Transverse colon (tissue), 4 donors: ENCODE measurements at regions not wholly inside any gene's neighbourhood (a gene's known extent, or its start where the extent isn't known, plus 50 kb on each side); places are given as distances from the start of the nearest gene placed in this dataset.

ENCODE experiments used
- DNase-seq: peaks from one replicate; pipeline ENCODE4 v3.0.0-alpha.2; 2019
- H3K27ac ChIP-seq, 4 donors: fragments of 200-600 bp; sonication (generic); 2 replicates each; pipeline ENCODE4 v1.5.1; 2016 to 2018; ENCODE audit warnings: inconsistent platforms in 4 of 4
- H3K27me3 ChIP-seq: fragments of 200-600 bp; sonication (generic); 2 replicates; pipeline ENCODE4 v1.5.1; 2017; ENCODE audit warnings: inconsistent platforms
- H3K36me3 ChIP-seq, 4 donors: fragments of 200-600 bp; sonication (generic); 2 replicates each; pipeline ENCODE4 v1.5.1; 2017 to 2019; ENCODE audit warnings: inconsistent platforms in 4 of 4
- H3K4me1 ChIP-seq, 4 donors: fragments of 200-600 bp; sonication (generic); 2 replicates each; pipeline ENCODE4 v1.5.1; 2017 to 2020; ENCODE audit warnings: inconsistent platforms in 4 of 4
- H3K4me3 ChIP-seq, 4 donors: fragments of 200-600 bp; sonication (generic); 1 replicate in 1 of 4; 2 replicates in 3 of 4; pipeline versions ENCODE4 v1.5.1 to v1.6.1; 2017 to 2019; ENCODE audit warnings: inconsistent platforms in 4 of 4
- H3K9me3 ChIP-seq, 2 donors: fragments of 200-600 bp; sonication (generic); 2 replicates each; pipeline ENCODE4 v1.5.1; 2017 to 2019; ENCODE audit warnings: inconsistent platforms in 2 of 2
- EP300 ChIP-seq: sonication (generic); formaldehyde crosslinking; IDR thresholded peaks from one replicate; pipeline ENCODE4 v1.6.1; 2017; ENCODE audit warnings: antibody characterized with exemption, low read depth
- POLR2A ChIP-seq: fragments of 450-650 bp; IDR thresholded peaks from one replicate; pipeline ENCODE4 v1.6.1; 2016; ENCODE audit warnings: antibody characterized with exemption, mild to moderate bottlenecking, moderate library complexity
- POLR2AphosphoS5 ChIP-seq, 3 donors: sonication (generic); formaldehyde crosslinking; IDR thresholded peaks; one replicate each; pipeline ENCODE4 v1.6.1; 2016; ENCODE audit warnings: antibody characterized with exemption in 3 of 3
- WGBS, 2 donors: methylation state at CpG; one replicate each; pipeline ENCODE4 v1.1.5; 2018; ENCODE audit warnings: low coverage in 1 of 2; 5-methylcytosine and 5-hydroxymethylcytosine counted together
- in situ Hi-C, 4 donors: fragments of 200-750 bp; cut with MboI; loops; one replicate each; pipeline versions ENCODE4 v1.15.0 to v1.15.1; 2017; ENCODE audit warnings: low sequenced_read_pairs in 3 of 4, low pct_ligation_motif_present in 1 of 4, low pct_unique_long_range_greater_than_20kb in 1 of 4
- intact Hi-C: fragments of 100-400 bp; cut with DNase I; formaldehyde crosslinking; loops from one replicate; pipeline ENCODE4 v1.15.1; 2023; ENCODE audit warnings: low total_unique reads
- TF ChIP-seq, protein P1 (sequence below), 5 experiments: fragments of 200-600 bp in 3 of 5; fragments of 450-650 bp in 2 of 5; sonication (generic) in 3 of 5; IDR thresholded peaks; 1 replicate in 2 of 5; 2 replicates in 3 of 5; pipeline ENCODE4 v1.5.1; 2016 to 2017; ENCODE audit warnings: antibody characterized with exemption in 5 of 5, inconsistent platforms in 3 of 5, mild to moderate bottlenecking in 2 of 5, moderate library complexity in 1 of 5

- Histone ChIP-seq H3K27me3 (no peaks in the 10 kb centered on the region), H3K27ac (no peak overlapping the region), H3K36me3 (no peaks in the 10 kb centered on the region), H3K4me3 (no peak overlapping the region), H3K4me1 (no peaks in the 10 kb centered on the region), H3K9me3 (no peaks in the 10 kb centered on the region)
- TF ChIP-seq POLR2AphosphoS5 (IDR thresholded peaks at IDR 0.05), result no peak
- TF ChIP-seq, protein P1, sequence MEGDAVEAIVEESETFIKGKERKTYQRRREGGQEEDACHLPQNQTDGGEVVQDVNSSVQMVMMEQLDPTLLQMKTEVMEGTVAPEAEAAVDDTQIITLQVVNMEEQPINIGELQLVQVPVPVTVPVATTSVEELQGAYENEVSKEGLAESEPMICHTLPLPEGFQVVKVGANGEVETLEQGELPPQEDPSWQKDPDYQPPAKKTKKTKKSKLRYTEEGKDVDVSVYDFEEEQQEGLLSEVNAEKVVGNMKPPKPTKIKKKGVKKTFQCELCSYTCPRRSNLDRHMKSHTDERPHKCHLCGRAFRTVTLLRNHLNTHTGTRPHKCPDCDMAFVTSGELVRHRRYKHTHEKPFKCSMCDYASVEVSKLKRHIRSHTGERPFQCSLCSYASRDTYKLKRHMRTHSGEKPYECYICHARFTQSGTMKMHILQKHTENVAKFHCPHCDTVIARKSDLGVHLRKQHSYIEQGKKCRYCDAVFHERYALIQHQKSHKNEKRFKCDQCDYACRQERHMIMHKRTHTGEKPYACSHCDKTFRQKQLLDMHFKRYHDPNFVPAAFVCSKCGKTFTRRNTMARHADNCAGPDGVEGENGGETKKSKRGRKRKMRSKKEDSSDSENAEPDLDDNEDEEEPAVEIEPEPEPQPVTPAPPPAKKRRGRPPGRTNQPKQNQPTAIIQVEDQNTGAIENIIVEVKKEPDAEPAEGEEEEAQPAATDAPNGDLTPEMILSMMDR (IDR thresholded peaks at IDR 0.05), result no peak
- TF ChIP-seq EP300, result no peak
- TF ChIP-seq POLR2A, result no peak
- intact Hi-C loops, result no loop called here
- in situ Hi-C loops, result no loop called here
- no peak for DNase-seq
- 88 to 91% methylated on average over 5 of the region's 5 CpGs for WGBS, 2 donors
Observed at GRCh38 chr2:41622301-41622700, 425.5 kb upstream of the PKDCC start.

DNA sequence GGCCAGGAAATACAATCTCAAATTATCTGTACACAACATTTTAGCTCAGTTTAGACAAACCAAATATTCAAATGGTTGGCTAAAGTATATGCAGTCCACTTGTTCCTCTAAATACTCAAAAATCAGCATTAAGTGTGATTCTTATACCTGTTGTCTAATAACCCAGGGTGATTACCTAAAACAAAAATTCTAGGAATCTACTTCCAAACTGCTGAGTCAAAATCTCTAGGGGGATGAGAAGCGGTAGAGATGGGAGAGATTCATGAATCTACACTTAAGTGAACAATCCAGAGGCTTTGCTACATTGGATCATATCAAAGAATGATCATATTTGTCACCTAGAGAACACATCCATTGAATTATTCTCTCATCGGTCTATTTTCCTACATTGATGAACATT, 420.9 kb upstream of the PKDCC start:
- no peaks in the 10 kb centered on the region for H3K27me3 ChIP-seq
- no peak overlapping the region for H3K27ac ChIP-seq
- H3K36me3 ChIP-seq, result no peaks in the 10 kb centered on the region
- TF ChIP-seq, protein P1 (IDR thresholded peaks at IDR 0.05), result no peak
- TF ChIP-seq EP300, result no peak
- TF ChIP-seq POLR2AphosphoS5 (IDR thresholded peaks at IDR 0.05), result no peak
- TF ChIP-seq POLR2A, result no peak
- WGBS, 2 donors, result 80 to 86% methylated on average over 2 of the region's 2 CpGs
- intact Hi-C loops, result no loop called here
- no peak overlapping the region for H3K4me3 ChIP-seq
- no peak for DNase-seq
- in situ Hi-C loops, result no loop called here
- H3K9me3 ChIP-seq, result no peaks in the 10 kb centered on the region
- no peaks in the 10 kb centered on the region for H3K4me1 ChIP-seq

DNA sequence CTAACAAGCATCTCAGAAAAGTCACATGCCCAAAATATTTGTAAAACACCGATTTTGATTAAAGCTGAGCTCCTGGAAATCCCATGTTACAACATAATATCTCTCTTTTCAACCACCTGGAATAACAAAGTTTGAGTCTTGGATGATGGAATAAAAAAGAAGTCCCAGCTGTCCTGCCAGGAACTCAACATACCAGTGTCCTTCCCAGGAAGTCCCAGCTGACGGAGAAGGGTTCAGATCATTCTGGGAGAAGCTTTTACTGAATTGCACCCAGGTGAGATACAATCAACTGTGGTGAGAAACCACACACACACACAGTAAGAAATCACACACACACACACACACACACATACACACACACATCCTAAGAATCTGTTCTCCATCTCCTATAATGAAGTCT, 413.1 kb upstream of the PKDCC start:
- in situ Hi-C loops (no loop called here), intact Hi-C loops (no loop called here)
- Histone ChIP-seq H3K27me3 (no peaks in the 10 kb centered on the region), H3K27ac (no peak overlapping the region), H3K9me3 (no peaks in the 10 kb centered on the region), H3K4me3 (no peak overlapping the region), H3K36me3 (no peaks in the 10 kb centered on the region), H3K4me1 (no peaks in the 10 kb centered on the region)
- TF ChIP-seq EP300, result no peak
- TF ChIP-seq, protein P1 (IDR thresholded peaks at IDR 0.05), result no peak
- no peak for TF ChIP-seq POLR2A
- no peak for TF ChIP-seq POLR2AphosphoS5 (IDR thresholded peaks at IDR 0.05)
- no peak for DNase-seq
- WGBS, 2 donors, result 70% methylated on average over 2 of the region's 2 CpGs; no CpG with 5 or more reads in 1 of the 2 donors

- Histone ChIP-seq H3K27ac (no peak overlapping the region), H3K4me3 (no peak overlapping the region), H3K27me3 (no peaks in the 10 kb centered on the region), H3K4me1 (no peaks in the 10 kb centered on the region), H3K36me3 (no peaks in the 10 kb centered on the region), H3K9me3 (no peaks in the 10 kb centered on the region)
- no peak for TF ChIP-seq POLR2A
- TF ChIP-seq POLR2AphosphoS5 (IDR thresholded peaks at IDR 0.05), result no peak
- TF ChIP-seq EP300, result no peak
- TF ChIP-seq, protein P1 (IDR thresholded peaks at IDR 0.05), result no peak
- intact Hi-C loops, result no loop called here
- in situ Hi-C loops, result no loop called here
- no peak for DNase-seq
- whole genome bisulfite sequencing, 2 donors, result 63 to 77% methylated on average over 2 of the region's 2 CpGs
Observed at GRCh38 chr2:41644936-41645335, 402.9 kb upstream of the PKDCC start.
